ENCODE measurements at regions not wholly inside any gene's neighbourhood (a gene's known extent, or its start where the extent isn't known, plus 50 kb on each side); places are given as distances from the start of the nearest gene placed in this dataset.

GRCh38 chr7:136267822-136268221 lies 290.7 kb upstream of the MTPN start:
- TF ChIP-seq, protein P1, sequence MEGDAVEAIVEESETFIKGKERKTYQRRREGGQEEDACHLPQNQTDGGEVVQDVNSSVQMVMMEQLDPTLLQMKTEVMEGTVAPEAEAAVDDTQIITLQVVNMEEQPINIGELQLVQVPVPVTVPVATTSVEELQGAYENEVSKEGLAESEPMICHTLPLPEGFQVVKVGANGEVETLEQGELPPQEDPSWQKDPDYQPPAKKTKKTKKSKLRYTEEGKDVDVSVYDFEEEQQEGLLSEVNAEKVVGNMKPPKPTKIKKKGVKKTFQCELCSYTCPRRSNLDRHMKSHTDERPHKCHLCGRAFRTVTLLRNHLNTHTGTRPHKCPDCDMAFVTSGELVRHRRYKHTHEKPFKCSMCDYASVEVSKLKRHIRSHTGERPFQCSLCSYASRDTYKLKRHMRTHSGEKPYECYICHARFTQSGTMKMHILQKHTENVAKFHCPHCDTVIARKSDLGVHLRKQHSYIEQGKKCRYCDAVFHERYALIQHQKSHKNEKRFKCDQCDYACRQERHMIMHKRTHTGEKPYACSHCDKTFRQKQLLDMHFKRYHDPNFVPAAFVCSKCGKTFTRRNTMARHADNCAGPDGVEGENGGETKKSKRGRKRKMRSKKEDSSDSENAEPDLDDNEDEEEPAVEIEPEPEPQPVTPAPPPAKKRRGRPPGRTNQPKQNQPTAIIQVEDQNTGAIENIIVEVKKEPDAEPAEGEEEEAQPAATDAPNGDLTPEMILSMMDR (conservative IDR thresholded peaks at IDR 0.05; ENCODE audit: low read depth, low read length): no peak
- TF ChIP-seq, protein P2, sequence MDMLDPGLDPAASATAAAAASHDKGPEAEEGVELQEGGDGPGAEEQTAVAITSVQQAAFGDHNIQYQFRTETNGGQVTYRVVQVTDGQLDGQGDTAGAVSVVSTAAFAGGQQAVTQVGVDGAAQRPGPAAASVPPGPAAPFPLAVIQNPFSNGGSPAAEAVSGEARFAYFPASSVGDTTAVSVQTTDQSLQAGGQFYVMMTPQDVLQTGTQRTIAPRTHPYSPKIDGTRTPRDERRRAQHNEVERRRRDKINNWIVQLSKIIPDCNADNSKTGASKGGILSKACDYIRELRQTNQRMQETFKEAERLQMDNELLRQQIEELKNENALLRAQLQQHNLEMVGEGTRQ (IDR thresholded peaks at IDR 0.05; ENCODE audit: low read depth, low read length): no peak
- TF ChIP-seq POLR2A (IDR thresholded peaks at IDR 0.05; ENCODE audit: low read depth, low read length) (no peak), MAFK (IDR thresholded peaks at IDR 0.05; ENCODE audit: low read depth, low read length) (no peak)
